Activated CD4-positive, alpha-beta T cell treated with anti-CD3 and anti-CD28 coated beads, Interleukin-10, Interleukin-2, amounts not matched to agents 100 ng/mL and 50 ng/mL, durations not matched to agents 16 hours and 8 hours (primary cell): ENCODE measurements at regions not wholly inside any gene's neighbourhood (a gene's known extent, or its start where the extent isn't known, plus 50 kb on each side); places are given as distances from the start of the nearest gene placed in this dataset.

ENCODE experiments used
- DNase-seq: peaks from one replicate; pipeline ENCODE4 v3.0.0-alpha.2; 2020

- no peak for DNase-seq
These were observed 382.8 kb downstream of the ADAMTS20 start for GRCh38 chr12:43169115-43169681.

- no peak for DNase-seq
These were observed 384.3 kb downstream of the ADAMTS20 start for GRCh38 chr12:43167691-43168090.

- no peak for DNase-seq
These were observed 386.7 kb downstream of the ADAMTS20 start for GRCh38 chr12:43165351-43165750.

GRCh38 chr12:43162138-43162537, 389.9 kb downstream of the ADAMTS20 start:
- DNase-seq: no peak

GRCh38 chr12:43159506-43159905, 392.5 kb downstream of the ADAMTS20 start:
- no peak for DNase-seq

GRCh38 chr12:43158126-43158525, 393.9 kb downstream of the ADAMTS20 start:
- no peak for DNase-seq

GRCh38 chr12:43155376-43155775, 396.6 kb downstream of the ADAMTS20 start:
- no peak for DNase-seq

- DNase-seq: no peak
These were observed 397.4 kb downstream of the ADAMTS20 start for GRCh38 chr12:43154498-43155045.

- no peak for DNase-seq
These were observed 400.5 kb downstream of the ADAMTS20 start for GRCh38 chr12:43151441-43151981.

GRCh38 chr12:43148691-43149090, 403.3 kb downstream of the ADAMTS20 start:
- DNase-seq: no peak

- no peak for DNase-seq
These were observed 404.1 kb downstream of the ADAMTS20 start for GRCh38 chr12:43147878-43148277.

- no peak for DNase-seq
These were observed 406.5 kb downstream of the ADAMTS20 start for GRCh38 chr12:43145481-43145880.

- DNase-seq: no peak
These were observed 408.7 kb downstream of the ADAMTS20 start for GRCh38 chr12:43143278-43143677.

- DNase-seq: no peak
These were observed 419.7 kb downstream of the ADAMTS20 start for GRCh38 chr12:43132291-43132690.

GRCh38 chr12:43131301-43131700, 420.7 kb downstream of the ADAMTS20 start:
- no peak for DNase-seq

- no peak for DNase-seq
These were observed 424.0 kb downstream of the ADAMTS20 start for GRCh38 chr12:43127886-43128549.

GRCh38 chr12:43126652-43127375, 425.2 kb downstream of the ADAMTS20 start:
- DNase-seq: no peak

- no peak for DNase-seq
These were observed 428.5 kb downstream of the ADAMTS20 start for GRCh38 chr12:43123461-43123860.

- no peak for DNase-seq
These were observed 431.9 kb downstream of the ADAMTS20 start for GRCh38 chr12:43120150-43120549.

GRCh38 chr12:43118881-43119280, 433.1 kb downstream of the ADAMTS20 start:
- DNase-seq: no peak

- no peak for DNase-seq
These were observed 433.8 kb downstream of the ADAMTS20 start for GRCh38 chr12:43118234-43118633.

GRCh38 chr12:43117226-43117930, 434.6 kb downstream of the ADAMTS20 start:
- no peak for DNase-seq
